Stimulated activated CD4-positive, alpha-beta T cell treated with anti-CD3 and anti-CD28 coated beads, Interleukin-4, amount 100 ng/mL, for 48 hours (primary cell): ENCODE measurements at regions not wholly inside any gene's neighbourhood (a gene's known extent, or its start where the extent isn't known, plus 50 kb on each side); places are given as distances from the start of the nearest gene placed in this dataset.
"Not testable (repeated sequence)": the region's sequence is repeated elsewhere in the genome, so short reads cannot be mapped to it uniquely, and the experiment has no call there.

Source experiments
- DNase-seq, 2 donors: peaks; one replicate each; pipeline ENCODE4 v3.0.0-alpha.2; 2020; ENCODE audit warnings: low read depth in 2 of 2

DNA sequence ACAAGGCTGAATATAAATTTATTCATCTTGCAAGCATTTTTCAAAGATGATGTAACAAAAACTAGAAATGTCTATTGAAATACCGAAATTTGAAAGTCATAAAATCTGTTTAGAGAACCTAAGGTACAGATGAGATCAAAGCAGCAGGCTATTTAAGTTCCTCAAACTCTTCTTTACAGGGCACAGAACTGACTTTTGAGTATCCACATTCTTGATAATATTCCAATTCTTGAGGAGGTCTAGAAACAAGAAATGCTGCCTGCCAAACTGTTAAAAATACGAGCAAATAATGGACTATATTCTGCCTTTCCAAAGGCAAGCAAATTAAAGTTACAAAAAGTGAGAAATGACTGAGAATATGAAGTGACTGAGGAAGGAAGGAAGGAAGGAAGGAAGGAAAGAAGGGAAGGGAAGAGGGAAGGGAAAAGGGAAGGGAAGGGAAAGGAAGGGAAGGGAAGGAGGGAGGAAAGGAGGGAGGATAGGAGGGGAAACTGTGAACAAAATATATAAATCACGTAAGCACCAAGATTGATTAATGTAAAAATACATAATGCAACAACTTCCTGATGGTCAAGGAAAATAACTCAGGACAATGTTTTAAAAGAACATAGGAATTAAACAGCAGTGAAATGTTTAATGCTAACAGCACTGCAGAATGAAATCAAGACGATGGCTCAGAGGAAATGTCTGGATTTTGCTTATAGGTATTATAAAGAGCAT lies 248.9 kb upstream of the HNRNPA3 start:
- DNase-seq, result no peak

- no peak for DNase-seq
Measured at GRCh38 chr2:176967911-176968450, 244.6 kb upstream of the HNRNPA3 start.

GRCh38 chr2:176969642-176970359 lies 242.8 kb upstream of the HNRNPA3 start:
- DNase-seq, result no peak

DNA sequence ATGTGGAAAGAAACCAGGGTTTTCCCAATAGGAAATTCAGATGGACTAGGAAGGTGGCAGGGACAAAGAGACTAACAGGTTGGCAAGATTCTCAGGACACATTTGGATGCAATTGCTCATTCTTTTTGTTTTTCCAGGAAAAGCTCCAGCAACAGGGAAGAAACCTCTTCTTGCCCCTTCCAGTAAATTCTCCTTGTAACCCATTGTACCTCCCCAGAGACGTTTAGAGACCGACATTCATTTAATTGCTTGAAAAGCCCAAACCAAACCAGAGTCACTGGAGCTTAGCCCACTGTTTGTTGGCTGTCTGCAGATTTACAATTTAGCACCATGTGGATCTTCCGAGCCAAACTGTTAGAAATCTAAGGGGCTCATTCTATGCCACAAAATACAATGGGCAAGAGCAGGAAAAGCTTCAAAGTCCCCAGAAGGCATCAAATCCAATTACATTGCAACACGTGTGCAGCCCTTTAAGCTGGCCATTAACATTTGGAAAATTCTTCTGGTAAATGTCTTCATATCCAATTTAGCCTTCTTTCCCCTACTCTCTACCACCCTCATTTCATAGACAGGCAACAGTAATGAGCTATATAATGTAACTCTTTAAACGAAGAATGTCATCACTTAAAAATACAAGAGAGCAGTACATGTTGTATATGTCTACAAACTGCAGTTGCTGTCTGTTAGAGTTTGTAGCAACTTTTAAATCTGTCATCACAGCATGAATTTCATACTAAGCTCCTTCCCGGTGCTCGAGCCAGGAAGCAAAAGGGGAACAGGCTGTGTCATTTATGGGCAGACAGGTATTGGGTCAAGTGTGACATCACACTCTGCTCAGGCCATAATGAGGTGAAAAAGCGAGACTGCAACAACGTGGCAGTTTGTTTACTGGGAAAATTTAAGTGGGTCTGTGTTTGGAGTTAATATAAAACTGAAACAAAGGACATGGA lies 235.6 kb upstream of the HNRNPA3 start:
- DNase-seq, result no peak

DNA sequence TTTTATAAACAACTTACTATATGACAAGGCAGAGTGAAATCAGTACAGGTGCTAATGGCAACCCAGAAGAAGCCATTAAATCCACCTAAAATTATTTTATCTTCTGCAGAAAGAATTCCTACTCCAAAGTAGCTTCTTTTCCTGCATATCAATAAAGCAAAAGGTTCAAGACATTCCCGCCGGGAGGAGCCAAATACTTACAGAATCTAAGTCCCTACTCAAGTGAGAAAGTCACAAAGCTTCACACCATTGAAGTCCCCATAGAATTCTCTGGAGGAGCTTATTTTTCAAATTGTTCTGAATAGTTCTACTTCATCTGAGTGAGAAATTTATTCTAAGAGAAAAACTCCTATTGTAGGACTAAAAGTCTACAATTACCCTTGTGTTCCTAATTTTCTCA lies 233.7 kb upstream of the HNRNPA3 start:
- DNase-seq, result no peak

DNA sequence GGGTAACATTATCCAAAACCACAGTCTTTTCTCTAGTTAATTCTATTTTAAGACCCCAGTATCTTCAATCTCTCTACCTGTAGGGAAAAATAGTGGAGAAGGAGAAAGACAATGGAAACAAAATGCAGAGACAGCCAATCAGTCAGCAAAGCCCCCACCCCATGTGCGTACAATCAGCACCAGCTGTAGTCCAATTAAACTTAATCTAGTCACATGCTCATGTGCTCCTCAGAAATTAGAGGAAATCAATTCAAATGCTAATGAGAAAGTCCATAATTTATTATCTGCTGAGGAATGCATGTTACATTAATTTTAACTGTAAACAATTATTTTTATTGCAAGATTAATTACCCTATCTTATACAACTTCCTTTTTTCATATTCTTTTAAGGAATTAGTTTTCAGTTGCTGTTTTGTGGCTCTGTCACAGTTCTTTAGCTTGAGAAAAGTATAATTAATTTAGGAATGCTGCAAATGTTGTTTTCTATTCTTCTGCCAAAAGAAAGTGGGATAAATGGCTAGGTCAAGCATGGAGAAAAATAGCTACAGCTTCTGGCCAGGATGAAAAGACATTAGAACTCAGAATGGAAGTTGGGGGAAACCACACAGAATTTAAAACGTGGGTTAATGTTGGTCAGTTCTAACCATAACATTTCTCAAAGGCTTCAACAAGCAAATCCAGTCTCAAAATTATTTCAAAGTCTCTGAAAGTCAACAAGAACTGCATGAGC lies 232.4 kb upstream of the HNRNPA3 start:
- DNase-seq, result no peak

DNA sequence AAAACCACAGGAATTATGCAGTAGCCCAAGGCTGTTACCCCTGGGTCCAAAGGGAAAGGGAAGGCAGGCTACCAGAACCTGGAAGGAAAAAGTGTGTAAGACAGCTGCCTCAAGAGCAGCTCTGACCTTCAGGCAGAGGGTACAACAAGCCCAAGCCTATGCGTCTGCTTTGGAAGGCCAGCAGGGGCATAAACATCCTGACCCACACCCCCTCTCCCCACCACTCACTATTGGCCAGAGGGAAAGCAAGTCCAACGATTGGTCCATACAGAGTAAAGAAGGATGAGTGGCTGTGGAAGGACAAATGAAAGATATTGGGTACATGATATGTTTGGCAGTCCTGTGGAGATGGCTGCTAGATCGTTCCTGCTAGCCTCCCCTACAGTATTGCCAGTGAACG lies 227.6 kb upstream of the HNRNPA3 start:
- DNase-seq, result no peak

DNA sequence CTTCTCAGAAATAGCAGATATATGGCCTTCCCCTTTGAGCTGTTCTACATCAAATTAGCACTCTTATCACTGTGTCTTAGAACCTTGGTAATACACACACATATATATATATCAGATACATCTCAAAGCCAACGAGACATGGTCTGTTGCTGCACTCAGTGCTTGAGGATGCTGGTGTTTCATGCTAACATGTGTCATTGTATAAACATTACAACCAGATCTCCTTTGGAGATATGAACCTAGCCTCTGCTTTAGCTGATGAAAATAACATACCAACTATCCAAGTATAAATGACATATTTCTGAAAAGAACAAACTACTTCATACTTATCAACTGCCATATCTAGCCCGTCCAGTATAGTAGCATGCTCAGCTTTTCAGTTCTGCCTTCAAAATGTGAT lies 226.7 kb upstream of the HNRNPA3 start:
- DNase-seq, result no peak

- no peak for DNase-seq
Measured at GRCh38 chr2:176986487-176986886, 226.1 kb upstream of the HNRNPA3 start.

DNA sequence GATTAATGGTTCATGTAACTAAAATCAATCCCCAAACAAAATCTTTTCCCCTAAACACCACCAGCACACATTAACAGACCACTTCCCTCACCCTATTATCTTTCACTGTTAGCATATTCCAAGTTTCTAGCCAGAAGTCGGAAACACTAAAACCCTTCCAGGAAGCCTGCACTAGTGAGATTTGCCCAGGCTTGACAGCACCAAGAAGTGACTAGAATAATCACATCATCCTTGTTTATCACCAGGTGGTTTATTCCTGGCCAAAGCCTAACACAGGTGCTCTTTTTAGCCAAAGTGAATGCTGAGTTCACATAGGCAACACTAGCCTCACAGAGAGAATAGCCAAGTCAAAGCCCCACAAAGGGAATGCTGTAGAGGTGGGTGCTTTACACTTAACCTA lies 221.2 kb upstream of the HNRNPA3 start:
- no peak for DNase-seq

GRCh38 chr2:176997074-176997791 lies 215.4 kb upstream of the HNRNPA3 start:
- peak in 1 of 2 donors; percentile 32 for DNase-seq

DNA sequence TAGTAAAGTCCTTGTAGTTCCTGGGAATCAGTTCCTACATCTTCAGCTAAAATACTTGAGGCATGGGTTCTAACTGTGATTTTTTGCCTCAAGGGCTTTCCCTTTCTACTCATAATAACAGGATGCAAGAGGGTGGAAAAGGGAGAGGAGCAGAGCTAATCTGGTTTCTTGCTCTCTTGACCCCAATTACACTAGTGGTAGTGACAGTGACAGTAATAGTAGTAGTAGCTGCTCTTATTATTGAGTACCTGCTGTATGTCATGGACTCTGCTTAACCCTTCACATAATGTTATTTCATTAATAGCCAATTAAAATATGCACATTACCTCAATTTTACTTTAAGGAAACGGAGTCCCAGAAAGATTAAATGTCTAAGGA lies 214.8 kb upstream of the HNRNPA3 start:
- no peak for DNase-seq

GRCh38 chr2:176999301-176999700 lies 213.3 kb upstream of the HNRNPA3 start:
- DNase-seq, result no peak

GRCh38 chr2:177000061-177000714 lies 212.4 kb upstream of the HNRNPA3 start:
- DNase-seq, result no peak

DNA sequence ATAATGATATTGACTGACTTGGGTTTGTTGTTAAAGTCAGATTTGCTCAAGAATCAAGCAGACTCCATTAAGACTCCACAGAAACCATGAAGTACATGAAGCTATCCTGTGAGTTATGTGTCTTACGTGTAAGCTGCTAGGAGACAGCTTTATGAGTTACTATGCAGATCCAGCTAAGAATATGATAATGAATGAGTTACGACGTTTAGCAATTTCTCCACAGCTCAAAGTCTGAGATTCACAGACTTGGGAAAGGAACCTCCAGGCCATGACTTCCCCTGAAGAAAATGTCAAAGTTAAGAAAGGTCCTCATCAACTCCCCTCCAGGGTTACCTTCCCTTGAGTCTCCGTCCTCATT lies 211.9 kb upstream of the HNRNPA3 start:
- no peak for DNase-seq

DNA sequence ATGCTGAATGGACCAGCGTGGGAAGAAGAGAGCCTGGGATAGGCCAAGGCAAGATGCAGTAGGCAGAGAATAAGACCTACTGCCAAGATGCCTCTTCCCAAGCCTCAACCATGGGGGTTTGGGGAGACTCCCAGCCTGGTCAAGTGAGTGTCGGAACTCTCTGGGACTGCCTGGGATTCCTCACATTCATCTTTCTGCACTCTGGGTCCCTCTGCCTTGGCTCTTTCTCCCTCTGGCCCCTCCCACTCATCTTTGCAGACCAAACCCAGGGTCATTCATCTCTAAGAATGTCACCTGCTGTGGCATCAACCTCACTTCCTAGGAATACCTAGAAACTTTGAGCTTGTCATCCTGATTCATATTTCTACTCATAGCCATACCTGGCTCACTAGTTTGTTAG lies 211.3 kb upstream of the HNRNPA3 start:
- no peak for DNase-seq

- no peak for DNase-seq
Measured at GRCh38 chr2:177002983-177003382, 209.6 kb upstream of the HNRNPA3 start.

DNA sequence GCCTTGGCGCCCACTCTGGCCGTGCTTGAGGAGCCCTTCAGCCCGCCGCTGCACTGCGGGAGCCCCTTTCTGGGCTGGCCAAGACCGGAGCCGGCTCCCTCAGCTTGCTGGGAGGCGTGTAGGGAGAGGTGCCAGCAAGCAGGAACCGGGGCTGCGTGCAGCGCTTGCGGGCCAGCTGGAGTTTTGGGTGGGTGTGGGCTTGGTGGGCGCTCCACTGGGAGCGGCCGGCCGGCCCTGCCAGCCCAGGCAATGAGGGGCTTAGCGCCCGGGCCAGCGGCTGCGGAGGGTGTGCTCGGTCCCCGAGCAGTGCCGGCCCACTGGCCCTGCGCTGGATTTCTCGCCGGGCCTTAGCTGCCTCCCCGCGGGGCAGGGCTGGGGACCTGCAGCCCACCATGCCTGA lies 204.9 kb upstream of the HNRNPA3 start:
- DNase-seq, result not testable (repeated sequence)

- not testable (repeated sequence) for DNase-seq
Measured at GRCh38 chr2:177008662-177009061, 203.9 kb upstream of the HNRNPA3 start.

DNA sequence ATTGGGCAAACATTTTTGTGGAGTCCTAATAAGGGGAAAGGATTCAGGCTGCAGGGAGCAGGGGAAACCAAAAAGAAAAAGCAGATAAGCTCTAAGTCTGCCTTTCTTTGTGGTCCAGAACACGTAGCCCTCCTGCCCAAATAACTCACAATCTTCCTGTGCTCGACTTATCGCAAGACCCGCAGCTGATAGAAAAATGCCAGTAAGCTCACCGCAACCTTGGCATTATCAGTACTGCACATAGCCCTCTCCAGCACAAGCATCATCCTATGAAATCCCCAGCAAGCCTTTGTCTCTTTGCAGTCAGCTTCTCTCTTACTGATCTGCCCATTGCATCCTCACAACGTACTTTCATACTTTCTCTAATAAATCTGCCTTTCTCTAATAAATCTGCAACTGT lies 202.4 kb upstream of the HNRNPA3 start:
- DNase-seq, result no peak
